ENCODE measurements at regions not wholly inside any gene's neighbourhood (a gene's known extent, or its start where the extent isn't known, plus 50 kb on each side); places are given as distances from the start of the nearest gene placed in this dataset.

GRCh38 chr18:25915907-25916306, 174.5 kb downstream of the SS18 start:
- Histone ChIP-seq H3K4me3 (ENCODE audit: low read depth, low read length, poor library complexity, severe bottlenecking) (no peak overlapping the region), H3K4me2 (ENCODE audit: low read length) (no peak overlapping the region), H3F3A (ENCODE audit: insufficient read depth, low read length) (no peaks in the 10 kb centered on the region), H3K9me2 (ENCODE audit: low read depth, low read length) (no peaks in the 10 kb centered on the region), H3K36me3 (ENCODE audit: insufficient read depth, low read length) (no peaks in the 10 kb centered on the region), H2AFZ (ENCODE audit: low read length) (no peak overlapping the region), H3K27ac (ENCODE audit: low read depth, low read length, poor library complexity, severe bottlenecking) (no peak overlapping the region), H3K27me3 (ENCODE audit: insufficient read depth, low read length) (0 out of 2 replicates have a peak, but pooled peaks cover 3% of the 10 kb centered on the region), H4K20me1 (ENCODE audit: insufficient read depth, low read length) (no peaks in the 10 kb centered on the region), H3K4me1 (ENCODE audit: insufficient read depth, low read length, severe bottlenecking) (no peaks in the 10 kb centered on the region), H3K9ac (ENCODE audit: low read length) (no peak overlapping the region), H3K9me3 (ENCODE audit: low read length) (no peaks in the 10 kb centered on the region), H3K79me2 (ENCODE audit: insufficient read depth, low read length) (no peaks in the 10 kb centered on the region)
- peak; percentile 29; the same call in 1 of the 2 replicates for TF ChIP-seq CTCF (IDR thresholded peaks at IDR 0.05; ENCODE audit: low read length)
- no peak for TF ChIP-seq EZH2 (IDR thresholded peaks at IDR 0.05; ENCODE audit: borderline replicate concordance, low read length)

- H3K79me2 ChIP-seq (ENCODE audit: insufficient read depth, low read length), result no peaks in the 10 kb centered on the region
- no peaks in the 10 kb centered on the region for H3K36me3 ChIP-seq (ENCODE audit: insufficient read depth, low read length)
- no peak for TF ChIP-seq CTCF (IDR thresholded peaks at IDR 0.05; ENCODE audit: low read length)
- TF ChIP-seq EZH2 (IDR thresholded peaks at IDR 0.05; ENCODE audit: borderline replicate concordance, low read length), result no peak
- H3K9me2 ChIP-seq (ENCODE audit: low read depth, low read length), result no peaks in the 10 kb centered on the region
- no peak overlapping the region for H2AFZ ChIP-seq (ENCODE audit: low read length)
- no peaks in the 10 kb centered on the region for H4K20me1 ChIP-seq (ENCODE audit: insufficient read depth, low read length)
- no peaks in the 10 kb centered on the region for H3K9me3 ChIP-seq (ENCODE audit: low read length)
- H3K27ac ChIP-seq (ENCODE audit: low read depth, low read length, poor library complexity, severe bottlenecking), result no peak overlapping the region
- H3K4me2 ChIP-seq (ENCODE audit: low read length), result no peak overlapping the region
- H3K4me1 ChIP-seq (ENCODE audit: insufficient read depth, low read length, severe bottlenecking), result no peaks in the 10 kb centered on the region
- no peaks in the 10 kb centered on the region for H3K27me3 ChIP-seq (ENCODE audit: insufficient read depth, low read length)
- H3K4me3 ChIP-seq (ENCODE audit: low read depth, low read length, poor library complexity, severe bottlenecking), result no peak overlapping the region
- H3F3A ChIP-seq (ENCODE audit: insufficient read depth, low read length), result no peaks in the 10 kb centered on the region
- no peak overlapping the region for H3K9ac ChIP-seq (ENCODE audit: low read length)
Measured at GRCh38 chr18:25898965-25899364, 191.4 kb downstream of the SS18 start.

- Histone ChIP-seq H3K9me3 (ENCODE audit: low read length) (no peaks in the 10 kb centered on the region), H3K4me3 (ENCODE audit: low read depth, low read length, poor library complexity, severe bottlenecking) (no peak overlapping the region), H3K9me2 (ENCODE audit: low read depth, low read length) (no peaks in the 10 kb centered on the region), H2AFZ (ENCODE audit: low read length) (no peak overlapping the region), H3K27ac (ENCODE audit: low read depth, low read length, poor library complexity, severe bottlenecking) (no peak overlapping the region), H3K4me1 (ENCODE audit: insufficient read depth, low read length, severe bottlenecking) (no peaks in the 10 kb centered on the region), H3K9ac (ENCODE audit: low read length) (no peak overlapping the region), H3K36me3 (ENCODE audit: insufficient read depth, low read length) (no peaks in the 10 kb centered on the region), H3K4me2 (ENCODE audit: low read length) (no peak overlapping the region), H3F3A (ENCODE audit: insufficient read depth, low read length) (no peaks in the 10 kb centered on the region), H3K27me3 (ENCODE audit: insufficient read depth, low read length) (no peaks in the 10 kb centered on the region), H3K79me2 (ENCODE audit: insufficient read depth, low read length) (no peaks in the 10 kb centered on the region), H4K20me1 (ENCODE audit: insufficient read depth, low read length) (no peaks in the 10 kb centered on the region)
- no peak for TF ChIP-seq EZH2 (IDR thresholded peaks at IDR 0.05; ENCODE audit: borderline replicate concordance, low read length)
- no peak for TF ChIP-seq CTCF (IDR thresholded peaks at IDR 0.05; ENCODE audit: low read length)
Measured at GRCh38 chr18:25896956-25897355, 193.5 kb downstream of the SS18 start.

All from OCI-LY1 (cell line).